HG02973 (cell line): ENCODE measurements at regions not wholly inside any gene's neighbourhood (a gene's known extent, or its start where the extent isn't known, plus 50 kb on each side); places are given as distances from the start of the nearest gene placed in this dataset.

Experiments used
- ATAC-seq: cut with Tn5 transposase; IDR thresholded peaks from one replicate; pipeline ENCODE4 v1.9.1; 2021; ENCODE audit warnings: moderate library complexity; ENCODE audit not compliant: unreplicated experiment

- ATAC-seq = no peak
Measured at GRCh38 chr12:90280033-90280432, 571.4 kb upstream of the ATP2B1 start.

GRCh38 chr12:90275088-90275487, 566.5 kb upstream of the ATP2B1 start:
- ATAC-seq = no peak

- ATAC-seq = no peak
Measured at GRCh38 chr12:90274407-90274806, 565.8 kb upstream of the ATP2B1 start.

GRCh38 chr12:90268574-90268973, 559.9 kb upstream of the ATP2B1 start:
- no peak for ATAC-seq

GRCh38 chr12:90262251-90262650, 553.6 kb upstream of the ATP2B1 start:
- no peak for ATAC-seq

- no peak for ATAC-seq
Measured at GRCh38 chr12:90261283-90261682, 552.6 kb upstream of the ATP2B1 start.

GRCh38 chr12:90260136-90260535, 551.5 kb upstream of the ATP2B1 start:
- ATAC-seq = no peak

GRCh38 chr12:90257927-90258624, 549.4 kb upstream of the ATP2B1 start:
- no peak for ATAC-seq

- ATAC-seq = no peak
Measured at GRCh38 chr12:90254796-90255195, 546.2 kb upstream of the ATP2B1 start.

GRCh38 chr12:90253674-90254181, 545.1 kb upstream of the ATP2B1 start:
- ATAC-seq = peak; percentile 100

GRCh38 chr12:90253136-90253535, 544.5 kb upstream of the ATP2B1 start:
- ATAC-seq = no peak

GRCh38 chr12:90250766-90251165, 542.1 kb upstream of the ATP2B1 start:
- no peak for ATAC-seq

- no peak for ATAC-seq
Measured at GRCh38 chr12:90250042-90250441, 541.4 kb upstream of the ATP2B1 start.

GRCh38 chr12:90246688-90247087, 538.0 kb upstream of the ATP2B1 start:
- ATAC-seq = no peak

- no peak for ATAC-seq
Measured at GRCh38 chr12:90245391-90245790, 536.8 kb upstream of the ATP2B1 start.

GRCh38 chr12:90244232-90244631, 535.6 kb upstream of the ATP2B1 start:
- no peak for ATAC-seq

GRCh38 chr12:90243211-90243610, 534.6 kb upstream of the ATP2B1 start:
- no peak for ATAC-seq

- ATAC-seq = no peak
Measured at GRCh38 chr12:90239732-90240260, 531.2 kb upstream of the ATP2B1 start.

- ATAC-seq = no peak
Measured at GRCh38 chr12:90238663-90239271, 530.1 kb upstream of the ATP2B1 start.

- ATAC-seq = no peak
Measured at GRCh38 chr12:90237841-90238240, 529.2 kb upstream of the ATP2B1 start.

- no peak for ATAC-seq
Measured at GRCh38 chr12:90235642-90236041, 527.0 kb upstream of the ATP2B1 start.

- ATAC-seq = no peak
Measured at GRCh38 chr12:90234472-90234871, 525.8 kb upstream of the ATP2B1 start.
